Natural killer cell (primary cell): ENCODE measurements at regions not wholly inside any gene's neighbourhood (a gene's known extent, or its start where the extent isn't known, plus 50 kb on each side); places are given as distances from the start of the nearest gene placed in this dataset.

ENCODE experiments used
- ATAC-seq, 3 donors: fragments of 150-1000 bp in 2 of 3; fragments of 200-7000 bp in 1 of 3; cut with Tn5 transposase; 1 replicate in 1 of 3; 2 replicates in 2 of 3; pipeline ENCODE4 v1.10.0; 2021; ENCODE audit warnings: mild to moderate bottlenecking in 2 of 3, moderate library complexity in 2 of 3
- DNase-seq, 2 donors: peaks; one replicate each; pipeline versions ENCODE4 v3.0.0 to v3.0.0-alpha.2; 2013 to 2021; ENCODE audit warnings: mixed read lengths in 1 of 2
- H3K27ac ChIP-seq: one replicate; pipeline ENCODE4 v1.5.1; 2013; ENCODE audit warnings: mild to moderate bottlenecking, low read length
- H3K27me3 ChIP-seq: one replicate; pipeline ENCODE4 v1.6.1; 2013; ENCODE audit warnings: low read length; ENCODE audit not compliant: control insufficient read depth, insufficient read depth
- H3K36me3 ChIP-seq: one replicate; pipeline ENCODE4 v1.6.1; 2013; ENCODE audit warnings: low read length; ENCODE audit not compliant: control insufficient read depth, insufficient read depth
- H3K4me1 ChIP-seq: one replicate; pipeline ENCODE4 v1.6.1; 2013; ENCODE audit warnings: low read length; ENCODE audit not compliant: control insufficient read depth, insufficient read depth
- H3K4me3 ChIP-seq: one replicate; pipeline ENCODE4 v1.5.1; 2013; ENCODE audit warnings: low read length
- H3K9me3 ChIP-seq: one replicate; pipeline ENCODE4 v1.6.1; 2013; ENCODE audit warnings: low read length; ENCODE audit not compliant: control insufficient read depth, insufficient read depth
- H3K27ac Mint-ChIP-seq, 2 donors: one replicate each; pipeline ENCODE4 v1.8.0; 2022; ENCODE audit warnings: mild to moderate bottlenecking in 2 of 2, mixed read lengths in 2 of 2, moderate library complexity in 1 of 2
- H3K27me3 Mint-ChIP-seq, 2 donors: one replicate each; pipeline ENCODE4 v1.8.0; 2022; ENCODE audit warnings: low read depth in 2 of 2, mixed read lengths in 2 of 2
- H3K36me3 Mint-ChIP-seq: one replicate; pipeline ENCODE4 v1.8.0; 2022; ENCODE audit warnings: mixed read lengths
- H3K4me1 Mint-ChIP-seq, 2 donors: one replicate each; pipeline ENCODE4 v1.8.0; 2022; ENCODE audit warnings: mixed read lengths in 2 of 2
- H3K4me3 Mint-ChIP-seq: one replicate; pipeline ENCODE4 v1.8.0; 2022; ENCODE audit warnings: mild to moderate bottlenecking, moderate library complexity, mixed read lengths
- H3K9me3 Mint-ChIP-seq, 2 donors: one replicate each; pipeline ENCODE4 v1.8.0; 2022; ENCODE audit warnings: mixed read lengths in 2 of 2
- WGBS: methylation state at CpG from one replicate; pipeline ENCODE4 v1.1.7; 2013; ENCODE audit warnings: missing lambda C conversion rate; ENCODE audit not compliant: insufficient coverage; 5-methylcytosine and 5-hydroxymethylcytosine counted together
- intact Hi-C: fragments of 100-400 bp; cut with micrococcal nuclease; formaldehyde crosslinking; loops from one replicate; pipeline ENCODE4 v1.14.2; 2022
- TF ChIP-seq, protein P1 (sequence below): fragments of 200-600 bp; IDR thresholded peaks from one replicate; pipeline ENCODE4 v1.8.0; 2022; ENCODE audit warnings: antibody characterized with exemption

DNA sequence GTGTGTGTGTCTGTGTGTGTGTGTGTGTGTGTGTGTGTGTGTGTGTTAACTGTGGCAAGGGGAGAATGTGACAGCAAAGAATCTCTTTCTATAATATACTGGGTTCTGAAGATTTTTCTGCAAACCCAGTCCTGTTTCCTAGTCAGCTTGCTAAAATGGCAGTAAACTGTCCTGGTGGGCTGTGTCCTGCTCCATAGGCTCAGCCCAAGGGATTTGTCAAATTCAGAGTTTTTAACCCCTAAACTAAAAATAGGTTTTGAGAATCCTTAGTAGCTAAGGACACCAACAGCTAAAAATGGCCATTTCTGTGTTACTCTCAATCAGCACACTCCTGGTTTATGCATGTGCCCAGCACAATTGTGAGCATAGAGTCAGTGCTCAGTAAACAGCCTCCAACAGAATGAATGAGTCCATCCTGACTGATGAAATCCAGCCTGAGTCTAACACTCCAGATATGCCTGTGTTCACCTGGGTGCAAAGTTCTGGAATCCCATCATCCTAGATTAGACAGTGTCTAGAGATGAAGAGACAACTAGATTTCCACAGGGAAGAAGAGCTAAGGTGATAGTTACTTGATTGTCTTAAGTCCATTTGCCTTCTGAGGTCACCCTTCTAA, 192.6 kb downstream of the TTC6 start:
- peaks cover 6 to 9% of the 10 kb centered on the region in 2 donors for H3K9me3 Mint-ChIP-seq
- H3K9me3 ChIP-seq: no peaks in the 10 kb centered on the region
- H3K4me3 Mint-ChIP-seq: no peak overlapping the region
- H3K4me3 ChIP-seq: no peak overlapping the region
- DNase-seq: no peak
- H3K27ac ChIP-seq: no peak overlapping the region
- H3K27me3 Mint-ChIP-seq: no peaks in the 10 kb centered on the region
- TF ChIP-seq, protein P1, sequence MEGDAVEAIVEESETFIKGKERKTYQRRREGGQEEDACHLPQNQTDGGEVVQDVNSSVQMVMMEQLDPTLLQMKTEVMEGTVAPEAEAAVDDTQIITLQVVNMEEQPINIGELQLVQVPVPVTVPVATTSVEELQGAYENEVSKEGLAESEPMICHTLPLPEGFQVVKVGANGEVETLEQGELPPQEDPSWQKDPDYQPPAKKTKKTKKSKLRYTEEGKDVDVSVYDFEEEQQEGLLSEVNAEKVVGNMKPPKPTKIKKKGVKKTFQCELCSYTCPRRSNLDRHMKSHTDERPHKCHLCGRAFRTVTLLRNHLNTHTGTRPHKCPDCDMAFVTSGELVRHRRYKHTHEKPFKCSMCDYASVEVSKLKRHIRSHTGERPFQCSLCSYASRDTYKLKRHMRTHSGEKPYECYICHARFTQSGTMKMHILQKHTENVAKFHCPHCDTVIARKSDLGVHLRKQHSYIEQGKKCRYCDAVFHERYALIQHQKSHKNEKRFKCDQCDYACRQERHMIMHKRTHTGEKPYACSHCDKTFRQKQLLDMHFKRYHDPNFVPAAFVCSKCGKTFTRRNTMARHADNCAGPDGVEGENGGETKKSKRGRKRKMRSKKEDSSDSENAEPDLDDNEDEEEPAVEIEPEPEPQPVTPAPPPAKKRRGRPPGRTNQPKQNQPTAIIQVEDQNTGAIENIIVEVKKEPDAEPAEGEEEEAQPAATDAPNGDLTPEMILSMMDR: no peak
- ATAC-seq: no peak
- intact Hi-C loops: no loop called here
- no peak overlapping the region for H3K27ac Mint-ChIP-seq
- H3K36me3 Mint-ChIP-seq: no peaks in the 10 kb centered on the region
- H3K4me1 ChIP-seq: no peaks in the 10 kb centered on the region
- H3K27me3 ChIP-seq: no peaks in the 10 kb centered on the region
- H3K4me1 Mint-ChIP-seq: no peaks in the 10 kb centered on the region
- no peaks in the 10 kb centered on the region for H3K36me3 ChIP-seq

DNA sequence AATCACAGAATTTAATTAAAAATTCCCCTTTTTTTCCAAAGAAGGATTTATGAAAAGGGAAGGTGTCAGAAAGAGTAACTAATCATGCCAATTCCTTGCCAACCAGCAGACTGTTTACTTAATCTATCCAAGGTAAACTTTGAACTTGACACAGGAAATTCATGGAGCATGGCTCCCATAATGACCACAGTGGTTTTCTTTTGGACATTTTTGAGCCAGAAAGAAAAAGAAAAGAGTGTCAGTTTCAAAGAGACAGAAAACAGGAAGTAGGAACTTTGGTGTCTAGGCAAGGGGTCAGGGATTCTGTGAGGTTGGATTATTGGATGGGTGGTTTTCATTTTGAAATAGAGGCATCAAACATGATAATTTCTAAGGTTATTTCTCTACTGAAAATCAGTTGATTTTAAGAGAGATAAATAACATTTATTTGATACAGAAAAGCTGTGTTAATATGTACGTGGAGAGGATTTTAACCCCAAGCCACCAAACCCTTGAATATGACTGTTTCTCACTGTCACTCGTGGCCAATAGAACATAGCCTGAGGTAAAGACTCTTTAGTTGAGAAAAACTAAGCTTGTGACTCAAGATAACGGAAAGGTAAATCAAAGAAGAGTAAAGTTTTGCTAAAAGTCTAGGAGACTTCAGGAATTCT, 196.1 kb downstream of the TTC6 start:
- no peaks in the 10 kb centered on the region for H3K36me3 ChIP-seq
- Mint-ChIP-seq H3K36me3 (no peaks in the 10 kb centered on the region), H3K27ac (no peak overlapping the region), H3K4me1 (no peaks in the 10 kb centered on the region), H3K27me3 (no peaks in the 10 kb centered on the region), H3K9me3 (peaks cover 2 to 3% of the 10 kb centered on the region in 2 donors), H3K4me3 (no peak overlapping the region)
- H3K27me3 ChIP-seq: no peaks in the 10 kb centered on the region
- ATAC-seq (no peak), DNase-seq (no peak)
- no peak overlapping the region for H3K4me3 ChIP-seq
- 50% methylated on average over 2 of the region's 3 CpGs for whole genome bisulfite sequencing
- TF ChIP-seq, protein P1: no peak
- no peaks in the 10 kb centered on the region for H3K9me3 ChIP-seq
- intact Hi-C loops: no loop called here
- no peaks in the 10 kb centered on the region for H3K4me1 ChIP-seq
- H3K27ac ChIP-seq: no peak overlapping the region

DNA sequence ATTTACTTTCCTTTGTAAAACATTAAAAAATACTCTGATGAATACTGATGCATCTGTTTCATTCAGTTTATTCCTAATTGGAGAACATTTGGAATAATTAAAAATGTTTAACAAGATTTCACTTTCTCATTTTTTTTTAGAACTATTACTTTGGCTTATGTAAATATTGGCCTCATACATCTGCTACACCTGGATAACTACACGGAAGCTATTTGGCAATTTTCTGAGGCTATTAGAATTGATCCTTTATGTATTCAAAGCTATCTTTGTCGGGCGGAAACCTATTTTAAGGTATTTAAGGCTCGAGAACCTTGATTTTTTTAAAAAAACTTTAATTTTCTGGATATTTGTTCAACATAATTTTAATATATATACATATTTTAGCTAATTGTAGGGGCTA, 196.7 kb downstream of the TTC6 start:
- DNase-seq: no peak
- intact Hi-C loops: no loop called here

More for the DNA sequence above, 196.7 kb downstream of the TTC6 start:
- Mint-ChIP-seq H3K4me1 (no peaks in the 10 kb centered on the region), H3K36me3 (no peaks in the 10 kb centered on the region), H3K9me3 (peaks cover 0 to 2% of the 10 kb centered on the region in 2 donors), H3K27ac (no peak overlapping the region), H3K27me3 (no peaks in the 10 kb centered on the region), H3K4me3 (no peak overlapping the region)
- Histone ChIP-seq H3K36me3 (no peaks in the 10 kb centered on the region), H3K4me1 (no peaks in the 10 kb centered on the region), H3K9me3 (no peaks in the 10 kb centered on the region), H3K4me3 (no peak overlapping the region), H3K27ac (no peak overlapping the region), H3K27me3 (no peaks in the 10 kb centered on the region)
- no peak for ATAC-seq
- WGBS: 90% methylated on average over 2 of the region's 4 CpGs
- TF ChIP-seq, protein P1: no peak
